Large intestine (tissue), 3 donors: ENCODE measurements at regions not wholly inside any gene's neighbourhood (a gene's known extent, or its start where the extent isn't known, plus 50 kb on each side); places are given as distances from the start of the nearest gene placed in this dataset.

ENCODE experiments used
- DNase-seq, 2 donors: peaks; one replicate each; pipeline versions ENCODE4 v3.0.0 to v3.0.0-alpha.2; 2013
- H3K27ac ChIP-seq: one replicate; pipeline ENCODE4 v1.5.1; 2013; ENCODE audit warnings: low read length
- H3K27me3 ChIP-seq: 2 replicates; pipeline ENCODE4 v1.6.1; 2013; ENCODE audit warnings: low read length; ENCODE audit not compliant: control insufficient read depth, insufficient read depth
- H3K36me3 ChIP-seq: 2 replicates; pipeline ENCODE4 v1.6.1; 2013; ENCODE audit warnings: low read length; ENCODE audit not compliant: control insufficient read depth, insufficient read depth
- H3K4me1 ChIP-seq: one replicate; pipeline ENCODE4 v1.6.1; 2013; ENCODE audit warnings: low read length; ENCODE audit not compliant: control insufficient read depth, insufficient read depth
- H3K4me3 ChIP-seq: one replicate; pipeline ENCODE4 v1.5.1; 2013; ENCODE audit warnings: low read length
- H3K9me3 ChIP-seq: one replicate; pipeline ENCODE4 v1.6.1; 2013; ENCODE audit warnings: mild to moderate bottlenecking, low read depth, low read length, moderate library complexity; ENCODE audit not compliant: control insufficient read depth
- WGBS: methylation state at CpG from one replicate; pipeline ENCODE4 v1.1.5; 2013; ENCODE audit warnings: low lambda C conversion rate; ENCODE audit not compliant: insufficient coverage; 5-methylcytosine and 5-hydroxymethylcytosine counted together

GRCh38 chr3:194267744-194268653 lies 83.1 kb downstream of the CPN2 start:
- H3K27me3 ChIP-seq = no peaks in the 10 kb centered on the region
- H3K4me1 ChIP-seq = peaks cover 22% of the 10 kb centered on the region
- no CpG with 5 or more reads among the region's 26 CpGs for WGBS
- no peak overlapping the region for H3K4me3 ChIP-seq
- no peaks in the 10 kb centered on the region for H3K36me3 ChIP-seq
- no peak for DNase-seq
- H3K27ac ChIP-seq = no peak overlapping the region
- no peaks in the 10 kb centered on the region for H3K9me3 ChIP-seq

GRCh38 chr3:194268654-194269512 lies 82.2 kb downstream of the CPN2 start:
- Histone ChIP-seq H3K4me3 (no peak overlapping the region), H3K9me3 (no peaks in the 10 kb centered on the region), H3K27ac (no peak overlapping the region), H3K36me3 (no peaks in the 10 kb centered on the region), H3K27me3 (no peaks in the 10 kb centered on the region), H3K4me1 (peaks cover 22% of the 10 kb centered on the region)
- no CpG with 5 or more reads among the region's 12 CpGs for WGBS
- DNase-seq = no peak

- peak; percentile 39 to 74 for DNase-seq
Measured at GRCh38 chr3:194269610-194270145, 81.5 kb downstream of the CPN2 start.

GRCh38 chr3:194270627-194271459 lies 80.3 kb downstream of the CPN2 start:
- Histone ChIP-seq H3K4me3 (no peak overlapping the region), H3K36me3 (no peaks in the 10 kb centered on the region), H3K4me1 (peaks cover 22% of the 10 kb centered on the region), H3K27ac (peak overlapping the region; percentile 47), H3K9me3 (no peaks in the 10 kb centered on the region), H3K27me3 (no peaks in the 10 kb centered on the region)
- peak; percentile 65 to 82 for DNase-seq
- WGBS = no CpG with 5 or more reads among the region's 19 CpGs

More at GRCh38 chr3:194269610-194270145, 81.5 kb downstream of the CPN2 start:
- WGBS = no CpG with 5 or more reads among the region's 29 CpGs
- Histone ChIP-seq H3K27me3 (no peaks in the 10 kb centered on the region), H3K4me1 (peaks cover 22% of the 10 kb centered on the region), H3K9me3 (no peaks in the 10 kb centered on the region), H3K27ac (no peak overlapping the region), H3K36me3 (no peaks in the 10 kb centered on the region), H3K4me3 (peak overlapping the region; percentile 10)

GRCh38 chr3:194271460-194272035 lies 79.6 kb downstream of the CPN2 start:
- no peaks in the 10 kb centered on the region for H3K36me3 ChIP-seq
- no peaks in the 10 kb centered on the region for H3K27me3 ChIP-seq
- no peak for DNase-seq
- 80% methylated on average over 1 of the region's 15 CpGs for WGBS
- no peak overlapping the region for H3K27ac ChIP-seq
- peaks cover 22% of the 10 kb centered on the region for H3K4me1 ChIP-seq
- no peaks in the 10 kb centered on the region for H3K9me3 ChIP-seq
- no peak overlapping the region for H3K4me3 ChIP-seq

- H3K9me3 ChIP-seq = no peaks in the 10 kb centered on the region
- no CpG with 5 or more reads among the region's 11 CpGs for WGBS
- no peak overlapping the region for H3K4me3 ChIP-seq
- H3K4me1 ChIP-seq = peaks cover 22% of the 10 kb centered on the region
- H3K36me3 ChIP-seq = no peaks in the 10 kb centered on the region
- no peaks in the 10 kb centered on the region for H3K27me3 ChIP-seq
- no peak overlapping the region for H3K27ac ChIP-seq
- DNase-seq = no peak
Measured at GRCh38 chr3:194272221-194272620, 78.9 kb downstream of the CPN2 start.

GRCh38 chr3:194272861-194273742 lies 78.0 kb downstream of the CPN2 start:
- WGBS = no CpG with 5 or more reads among the region's 32 CpGs
- H3K27ac ChIP-seq = no peak overlapping the region
- no peak for DNase-seq

GRCh38 chr3:194273743-194274310 lies 77.3 kb downstream of the CPN2 start:
- Histone ChIP-seq H3K27ac (no peak overlapping the region), H3K27me3 (no peaks in the 10 kb centered on the region), H3K4me3 (no peak overlapping the region), H3K9me3 (no peaks in the 10 kb centered on the region), H3K36me3 (no peaks in the 10 kb centered on the region), H3K4me1 (peaks cover 26% of the 10 kb centered on the region)
- WGBS = 80% methylated on average over 1 of the region's 7 CpGs
- no peak for DNase-seq

More at GRCh38 chr3:194272861-194273742, 78.0 kb downstream of the CPN2 start:
- no peaks in the 10 kb centered on the region for H3K27me3 ChIP-seq
- no peaks in the 10 kb centered on the region for H3K36me3 ChIP-seq
- H3K9me3 ChIP-seq = no peaks in the 10 kb centered on the region
- no peak overlapping the region for H3K4me3 ChIP-seq
- H3K4me1 ChIP-seq = peaks cover 23% of the 10 kb centered on the region
